ENCODE measurements at regions not wholly inside any gene's neighbourhood (a gene's known extent, or its start where the extent isn't known, plus 50 kb on each side); places are given as distances from the start of the nearest gene placed in this dataset.

- TF ChIP-seq CTCF (IDR thresholded peaks at IDR 0.05), result no peak
- TF ChIP-seq POLR2A (IDR thresholded peaks at IDR 0.05), result no peak
Observed at GRCh38 chr2:10245661-10246060, 57.0 kb upstream of the HPCAL1 start.

All from right lobe of liver (tissue), 4 donors.